Activated CD4-positive, alpha-beta T cell treated with anti-CD3 and anti-CD28 coated beads for 4 hours (primary cell): ENCODE measurements at regions not wholly inside any gene's neighbourhood (a gene's known extent, or its start where the extent isn't known, plus 50 kb on each side); places are given as distances from the start of the nearest gene placed in this dataset.

Experiments
- DNase-seq, 2 donors: peaks; one replicate each; pipeline ENCODE4 v3.0.0-alpha.2; 2020

GRCh38 chr15:94002041-94002440 is 229.3 kb upstream of the MCTP2 start:
- DNase-seq: no peak

- no peak for DNase-seq
Measured at GRCh38 chr15:94001255-94001801, 230.0 kb upstream of the MCTP2 start.

GRCh38 chr15:94000606-94001005 is 230.8 kb upstream of the MCTP2 start:
- DNase-seq: no peak

DNA sequence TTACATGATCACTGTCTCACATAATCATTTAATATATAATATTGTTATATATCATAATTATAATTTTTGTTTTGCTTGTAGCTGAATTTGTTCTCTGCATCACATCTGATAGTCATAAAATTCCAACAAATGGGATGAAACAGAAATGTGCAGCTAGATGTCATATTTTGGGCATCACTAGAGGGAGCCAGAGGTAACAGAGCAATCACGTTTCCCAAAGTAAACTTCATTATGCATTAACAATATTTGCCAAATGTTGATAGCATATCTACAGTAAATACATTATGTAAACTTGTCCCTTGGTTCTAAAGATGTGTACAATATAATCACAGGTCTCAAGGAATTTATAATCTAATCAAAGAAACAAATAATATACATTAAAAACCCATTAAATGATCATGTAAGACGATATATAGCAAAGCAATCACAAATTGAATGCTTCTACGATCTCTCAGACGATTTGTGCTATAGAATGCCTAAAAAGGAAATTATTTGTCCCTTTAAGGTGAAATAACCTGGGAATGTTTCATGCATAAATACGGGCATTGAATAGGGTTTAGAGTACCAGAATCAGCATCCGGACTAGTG is 234.2 kb upstream of the MCTP2 start:
- no peak for DNase-seq

DNA sequence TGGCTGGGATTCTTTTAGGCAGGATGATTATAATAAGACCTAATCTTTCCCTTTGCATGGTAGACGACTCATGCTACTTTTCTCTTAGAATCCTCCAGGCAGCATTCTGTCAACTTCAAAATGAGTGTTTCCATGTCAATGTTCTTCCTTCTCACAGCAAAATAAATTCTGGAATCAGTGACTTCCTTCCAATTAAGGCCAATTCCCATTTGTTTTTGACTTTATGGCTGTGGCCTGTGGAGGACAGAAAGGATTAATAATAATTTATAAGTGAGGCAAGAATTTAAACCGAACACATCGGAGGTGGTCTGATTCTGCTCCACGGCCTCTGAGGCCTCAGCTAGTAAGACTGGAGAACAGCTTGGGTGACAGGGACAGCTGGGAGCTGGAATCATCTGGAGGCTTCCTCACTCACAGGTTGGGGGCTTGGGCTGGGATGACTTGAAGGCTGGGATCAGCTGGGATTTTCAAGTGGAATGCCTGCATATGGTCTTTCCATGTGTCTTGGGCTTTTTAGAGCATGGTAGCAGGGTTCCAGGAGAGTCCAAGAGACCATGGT is 241.8 kb upstream of the MCTP2 start:
- DNase-seq: no peak

DNA sequence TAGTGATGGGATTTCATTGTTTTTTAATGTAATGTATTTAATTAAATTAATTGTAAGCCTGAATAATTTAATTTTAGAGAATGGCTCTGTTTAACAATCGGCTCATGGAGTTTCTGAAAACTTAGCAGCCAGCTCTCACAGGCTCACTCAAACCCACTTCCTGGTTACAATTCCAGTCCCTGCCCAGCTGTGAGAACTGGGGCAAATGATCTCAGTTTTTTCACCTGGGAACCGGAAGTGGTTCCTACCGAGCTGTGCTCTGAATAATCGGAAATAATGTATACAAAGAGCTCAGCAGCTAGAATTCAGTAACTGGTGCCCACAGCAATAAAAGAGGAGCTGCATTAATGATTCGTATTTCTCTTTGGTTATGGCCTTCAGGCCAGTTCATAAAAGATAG is 244.3 kb upstream of the MCTP2 start:
- DNase-seq: peak in 1 of 2 donors; percentile 5

DNA sequence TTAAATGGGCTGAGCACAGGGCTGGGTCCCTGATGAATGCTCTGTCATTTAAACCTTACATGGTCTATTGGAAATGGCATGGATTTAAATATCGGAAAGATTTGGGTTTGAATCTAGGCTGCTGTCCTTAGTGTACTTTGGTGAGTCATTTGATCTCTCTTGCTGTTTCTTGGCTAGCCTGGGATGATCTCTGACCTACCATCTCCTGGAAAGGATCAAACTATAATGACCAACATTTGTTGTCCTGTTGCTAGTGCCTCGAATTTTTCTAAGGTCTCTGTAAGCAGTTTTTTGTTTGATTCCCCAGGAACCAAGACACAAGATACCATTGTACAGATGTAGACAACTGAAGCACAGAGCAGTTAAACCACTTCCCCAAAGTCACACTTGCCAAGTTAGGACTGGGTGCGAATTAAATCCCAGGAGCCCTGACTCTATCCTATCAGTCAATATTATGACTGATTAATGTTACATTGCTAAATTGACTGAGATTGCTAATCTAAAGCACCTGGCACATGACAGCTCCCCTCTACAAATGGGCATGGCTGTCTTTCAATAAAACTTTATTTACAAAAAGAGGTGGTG is 244.9 kb upstream of the MCTP2 start:
- DNase-seq: no peak

- no peak for DNase-seq
Measured at GRCh38 chr15:93985925-93986324, 245.4 kb upstream of the MCTP2 start.

GRCh38 chr15:93985176-93985575 is 246.2 kb upstream of the MCTP2 start:
- DNase-seq: no peak

- no peak for DNase-seq
Measured at GRCh38 chr15:93983526-93983925, 247.8 kb upstream of the MCTP2 start.

GRCh38 chr15:93982226-93982727 is 249.1 kb upstream of the MCTP2 start:
- no peak for DNase-seq

DNA sequence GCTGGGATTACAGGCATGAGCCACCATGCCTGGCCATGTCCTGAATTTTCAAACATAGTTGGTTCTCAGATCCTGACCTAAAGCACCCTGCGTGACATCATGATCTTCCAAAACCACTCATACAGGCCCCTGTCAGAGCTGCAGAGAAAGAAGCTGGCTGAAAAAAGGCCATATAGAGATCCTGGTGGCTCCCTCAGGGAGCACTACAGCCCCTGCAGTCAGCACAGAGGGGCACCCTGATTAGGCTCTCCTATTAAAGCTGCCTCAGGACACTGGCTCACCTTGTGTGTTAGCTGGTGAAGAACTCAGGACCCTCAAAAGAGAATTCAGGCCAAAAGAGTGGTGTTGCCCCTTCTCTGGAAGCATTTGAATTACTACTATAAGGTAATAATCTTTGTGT is 249.7 kb upstream of the MCTP2 start:
- DNase-seq: no peak

DNA sequence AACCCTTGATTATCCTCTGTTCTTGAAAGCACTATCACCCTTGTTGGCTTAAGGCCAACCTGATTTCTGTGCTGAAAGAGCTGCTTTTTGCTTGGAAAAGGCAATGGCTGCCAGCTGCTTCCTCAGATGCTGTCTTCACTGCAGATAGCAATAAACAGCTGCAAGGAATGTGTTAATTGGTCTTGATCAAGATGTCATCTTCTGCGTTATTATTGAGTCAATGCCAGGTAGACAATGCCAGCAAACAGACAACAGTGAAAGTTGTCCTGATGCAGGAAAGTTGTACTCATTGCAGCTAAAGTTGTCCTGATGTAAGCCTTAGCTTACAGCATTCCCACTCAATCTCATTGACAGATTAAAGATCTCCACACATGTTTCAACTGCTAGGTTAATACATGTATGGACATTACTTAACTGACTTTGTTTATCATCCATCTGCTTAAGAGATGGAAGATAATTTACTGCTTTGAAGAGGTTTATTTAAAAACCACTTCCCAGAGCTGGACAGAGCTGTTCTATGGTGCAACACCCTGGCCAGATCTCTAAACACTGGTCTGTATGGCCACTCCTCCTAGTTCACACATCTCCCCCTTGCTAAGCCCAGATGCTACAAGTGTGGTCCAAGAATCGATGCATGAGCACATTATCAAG is 251.0 kb upstream of the MCTP2 start:
- DNase-seq: no peak

- DNase-seq: no peak
Measured at GRCh38 chr15:93974804-93975481, 256.4 kb upstream of the MCTP2 start.

DNA sequence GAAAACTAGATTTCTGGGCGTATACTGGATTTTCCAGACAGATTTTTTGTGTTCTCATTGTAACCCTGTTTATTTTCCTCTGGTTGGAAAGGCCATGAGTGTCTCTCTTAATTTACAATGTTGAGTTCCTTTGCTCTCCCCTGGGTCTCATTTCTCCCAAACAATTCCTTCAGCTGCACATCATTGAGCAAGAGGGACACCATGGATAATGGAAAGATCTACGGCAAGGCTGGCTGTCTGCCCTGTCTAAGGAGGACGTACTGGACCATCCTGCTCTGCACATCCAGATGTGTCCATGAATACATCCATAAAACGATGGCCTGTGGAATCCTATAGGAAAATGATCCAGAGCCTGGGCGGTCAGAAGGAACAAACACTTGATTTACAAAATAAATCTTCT is 258.1 kb upstream of the MCTP2 start:
- DNase-seq: no peak

- DNase-seq: no peak
Measured at GRCh38 chr15:93968773-93969172, 262.6 kb upstream of the MCTP2 start.

DNA sequence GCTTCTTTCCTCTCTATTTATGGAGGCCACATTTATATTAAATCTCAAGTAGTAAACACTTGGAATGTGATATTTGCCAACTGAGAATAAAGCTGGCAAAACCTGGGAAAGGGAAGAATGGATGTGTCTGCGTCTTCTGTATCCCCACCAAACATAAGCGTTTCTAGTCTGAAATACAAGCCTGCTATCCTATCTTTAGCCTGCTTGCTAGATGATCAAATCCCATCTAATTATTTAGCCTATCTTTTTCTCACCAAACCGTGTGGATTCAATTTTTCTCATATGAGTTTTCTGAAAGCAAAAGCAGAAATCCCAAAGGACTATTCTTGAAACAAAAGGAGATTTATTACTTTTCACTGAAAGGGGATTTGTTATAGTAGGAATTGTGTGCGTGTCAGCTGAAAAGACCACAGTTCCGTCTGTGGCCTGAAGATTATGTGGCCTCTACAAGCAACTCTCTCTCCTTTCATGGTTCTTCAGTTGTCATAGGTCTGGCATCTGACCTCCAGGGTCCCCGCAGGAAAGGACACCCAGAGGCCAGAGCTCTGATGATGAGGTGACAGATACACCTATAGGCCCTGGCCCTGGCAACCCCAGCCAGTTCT is 266.0 kb upstream of the MCTP2 start:
- DNase-seq: no peak

GRCh38 chr15:93954985-93955571 is 276.3 kb upstream of the MCTP2 start:
- DNase-seq: no peak

DNA sequence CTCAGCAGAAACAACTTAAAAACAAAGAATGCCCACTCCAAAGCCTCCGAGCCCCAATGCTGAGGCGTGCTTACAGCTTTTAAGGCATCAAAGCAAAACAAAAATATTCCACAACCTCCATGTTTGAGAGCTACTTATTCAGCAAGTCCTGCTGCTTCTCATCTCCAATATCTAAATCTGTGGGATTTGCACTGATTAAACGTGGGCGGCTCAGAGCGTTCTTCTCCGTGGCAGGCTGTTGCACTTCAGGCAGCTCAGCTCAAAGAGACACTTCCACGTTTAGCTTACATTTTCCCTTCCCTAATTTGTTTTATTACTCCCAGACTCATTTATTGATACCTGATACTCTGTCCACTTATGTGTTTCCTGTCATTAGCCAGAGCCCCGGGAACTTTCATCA is 282.6 kb upstream of the MCTP2 start:
- no peak for DNase-seq

DNA sequence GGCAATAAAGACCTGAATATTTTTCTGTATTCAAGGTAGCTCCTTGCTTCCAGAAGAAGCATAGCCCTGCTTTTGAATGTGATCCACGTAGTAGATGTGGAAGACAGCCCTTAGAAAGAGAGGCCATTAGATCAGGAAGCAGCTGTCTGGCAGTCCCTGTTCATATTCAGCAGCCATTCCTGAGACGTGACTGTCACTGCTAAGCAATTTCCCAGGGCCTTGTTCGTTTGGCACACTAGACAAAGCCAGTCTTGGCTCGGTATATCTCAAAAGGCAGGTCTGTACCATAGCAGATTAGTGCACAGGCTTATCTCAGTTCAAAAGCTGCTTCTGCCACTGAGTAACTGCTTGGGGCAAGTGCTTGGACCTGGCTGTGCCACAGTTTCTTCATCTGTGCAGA is 287.8 kb upstream of the MCTP2 start:
- no peak for DNase-seq

DNA sequence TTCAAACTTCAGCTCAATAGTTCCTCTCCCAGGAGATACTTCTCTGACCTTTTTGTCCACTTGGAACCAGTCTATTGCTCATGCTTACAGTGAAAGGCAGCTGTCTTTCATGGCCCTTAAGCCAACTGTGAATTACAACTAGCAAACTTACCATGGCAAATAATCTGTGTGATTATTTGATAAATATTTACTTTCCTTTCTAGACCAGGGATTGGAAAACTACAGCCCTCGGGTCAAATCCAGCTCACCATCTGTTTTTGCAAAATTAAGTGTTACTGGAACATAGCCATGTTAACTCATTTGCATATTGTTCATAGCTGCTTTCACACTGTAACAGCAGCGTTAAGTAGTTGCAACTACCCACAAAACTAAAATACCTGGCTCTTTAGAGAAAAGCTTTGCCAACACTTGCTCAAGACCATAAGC is 289.1 kb upstream of the MCTP2 start:
- no peak for DNase-seq

DNA sequence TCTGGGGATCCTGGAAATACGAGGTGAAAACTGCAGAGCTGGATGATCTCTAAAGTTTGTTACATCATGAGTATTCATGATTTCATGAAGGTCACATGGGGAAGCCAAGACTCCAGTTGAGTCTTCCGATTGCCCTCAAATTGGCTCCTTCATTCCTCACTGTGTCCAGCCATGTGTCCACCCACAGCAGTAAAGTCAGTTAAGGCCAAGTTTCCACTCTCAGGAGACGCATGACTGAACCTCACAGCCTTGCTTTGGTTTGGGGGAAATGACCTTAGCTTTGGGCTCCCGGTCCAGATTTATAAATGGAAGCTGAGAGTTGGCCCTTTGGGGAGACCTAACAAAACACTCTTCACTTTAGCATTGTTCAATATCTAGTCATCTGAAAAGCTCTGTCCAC is 289.7 kb upstream of the MCTP2 start:
- no peak for DNase-seq
